WERI-Rb-1 (cell line): ENCODE measurements at regions not wholly inside any gene's neighbourhood (a gene's known extent, or its start where the extent isn't known, plus 50 kb on each side); places are given as distances from the start of the nearest gene placed in this dataset.

ENCODE experiments used
- DNase-seq: peaks from one replicate; pipeline ENCODE4 v3.0.0-alpha.2; 2020
- H3K27ac ChIP-seq: fragments of 250-450 bp; sonication (Bioruptor Pico); 2 replicates; pipeline ENCODE4 v1.5.1; 2020; ENCODE audit warnings: mild to moderate bottlenecking, moderate library complexity
- H3K27me3 ChIP-seq: fragments of 250-450 bp; sonication (Bioruptor Pico); 2 replicates; pipeline ENCODE4 v1.5.1; 2021; ENCODE audit warnings: mild to moderate bottlenecking, low read depth, moderate library complexity; ENCODE audit not compliant: insufficient read depth, severe bottlenecking
- H3K36me3 ChIP-seq: fragments of 250-450 bp; sonication (Bioruptor Pico); 2 replicates; pipeline ENCODE4 v1.5.1; 2020; ENCODE audit warnings: mild to moderate bottlenecking, moderate library complexity
- H3K4me3 ChIP-seq: 2 replicates; pipeline ENCODE4 v1.5.1; 2011; ENCODE audit warnings: low read depth, mild to moderate bottlenecking, control low read depth, low read length
- H3K9me3 ChIP-seq: fragments of 250-450 bp; sonication (Bioruptor Pico); 2 replicates; pipeline ENCODE4 v1.5.1; 2021; ENCODE audit warnings: mild to moderate bottlenecking, moderate library complexity; ENCODE audit not compliant: severe bottlenecking
- TF ChIP-seq, protein P1 (sequence below): IDR thresholded peaks from 2 replicates; pipeline ENCODE4 v1.5.1; 2011; ENCODE audit warnings: low read depth, mild to moderate bottlenecking, control low read depth, inconsistent platforms, low read length

DNA sequence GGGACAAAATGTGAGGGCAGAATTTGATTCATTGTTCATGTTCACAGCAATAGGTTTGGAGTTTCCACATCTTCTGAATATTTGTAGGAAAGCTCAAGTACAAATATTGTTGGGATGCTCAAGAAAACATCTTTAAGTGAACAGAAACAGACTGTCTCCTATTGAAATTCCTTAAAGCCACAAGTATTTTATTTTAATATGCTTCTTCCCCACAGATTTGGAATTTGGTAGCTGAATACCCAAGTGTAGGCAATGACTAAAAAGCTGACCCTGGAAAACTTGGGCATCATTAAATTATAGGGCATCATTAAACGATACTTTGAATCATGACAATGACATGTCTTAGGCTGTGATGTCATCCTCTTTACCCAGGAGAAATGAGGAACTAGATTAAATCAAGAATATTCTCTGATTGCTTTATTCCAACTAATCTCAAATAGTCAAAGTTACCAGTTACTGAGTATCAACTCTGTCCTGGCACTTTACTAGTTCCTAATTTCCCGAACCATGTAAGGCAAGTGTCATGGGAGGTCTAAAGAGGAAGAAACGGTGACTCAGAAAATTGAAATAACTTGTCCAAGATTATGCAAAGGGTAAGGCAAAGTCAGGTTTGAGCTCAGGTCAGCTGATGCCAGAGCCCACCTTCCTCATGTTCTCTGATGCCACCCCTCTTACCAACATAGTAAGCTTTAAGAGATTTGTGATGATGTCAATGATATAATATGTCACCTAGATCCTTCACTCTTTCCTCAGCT is 223.1 kb upstream of the LEF1 start:
- DNase-seq, result no peak
- H3K9me3 ChIP-seq, result no peaks in the 10 kb centered on the region
- no peak overlapping the region for H3K4me3 ChIP-seq
- TF ChIP-seq, protein P1, sequence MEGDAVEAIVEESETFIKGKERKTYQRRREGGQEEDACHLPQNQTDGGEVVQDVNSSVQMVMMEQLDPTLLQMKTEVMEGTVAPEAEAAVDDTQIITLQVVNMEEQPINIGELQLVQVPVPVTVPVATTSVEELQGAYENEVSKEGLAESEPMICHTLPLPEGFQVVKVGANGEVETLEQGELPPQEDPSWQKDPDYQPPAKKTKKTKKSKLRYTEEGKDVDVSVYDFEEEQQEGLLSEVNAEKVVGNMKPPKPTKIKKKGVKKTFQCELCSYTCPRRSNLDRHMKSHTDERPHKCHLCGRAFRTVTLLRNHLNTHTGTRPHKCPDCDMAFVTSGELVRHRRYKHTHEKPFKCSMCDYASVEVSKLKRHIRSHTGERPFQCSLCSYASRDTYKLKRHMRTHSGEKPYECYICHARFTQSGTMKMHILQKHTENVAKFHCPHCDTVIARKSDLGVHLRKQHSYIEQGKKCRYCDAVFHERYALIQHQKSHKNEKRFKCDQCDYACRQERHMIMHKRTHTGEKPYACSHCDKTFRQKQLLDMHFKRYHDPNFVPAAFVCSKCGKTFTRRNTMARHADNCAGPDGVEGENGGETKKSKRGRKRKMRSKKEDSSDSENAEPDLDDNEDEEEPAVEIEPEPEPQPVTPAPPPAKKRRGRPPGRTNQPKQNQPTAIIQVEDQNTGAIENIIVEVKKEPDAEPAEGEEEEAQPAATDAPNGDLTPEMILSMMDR, result no peak
- no peak overlapping the region for H3K27ac ChIP-seq
- H3K27me3 ChIP-seq, result peaks cover 7% of the 10 kb centered on the region
- no peaks in the 10 kb centered on the region for H3K36me3 ChIP-seq

DNA sequence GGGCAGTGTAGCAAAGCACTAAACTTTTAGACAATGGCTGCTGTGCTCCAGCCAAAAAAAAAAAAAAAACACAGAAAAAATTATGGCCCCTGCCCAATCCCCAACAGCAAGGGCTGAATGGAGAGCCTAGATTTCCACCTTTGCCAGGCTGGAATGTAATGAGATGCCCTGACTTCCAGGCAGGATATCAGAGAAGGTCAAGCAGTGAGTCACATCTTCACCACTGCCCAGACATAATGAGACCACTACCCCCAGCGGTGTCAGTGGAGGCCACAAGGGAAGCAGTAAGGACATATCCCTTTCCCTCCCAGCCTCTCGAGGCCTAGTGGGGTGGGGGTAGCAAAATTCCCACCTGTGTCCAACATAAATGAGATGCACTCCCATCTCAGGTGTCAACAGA is 216.3 kb upstream of the LEF1 start:
- H3K9me3 ChIP-seq, result no peaks in the 10 kb centered on the region
- no peaks in the 10 kb centered on the region for H3K36me3 ChIP-seq
- TF ChIP-seq, protein P1, result no peak
- no peak overlapping the region for H3K27ac ChIP-seq
- peaks cover 4% of the 10 kb centered on the region for H3K27me3 ChIP-seq
- no peak overlapping the region for H3K4me3 ChIP-seq
- DNase-seq, result no peak

DNA sequence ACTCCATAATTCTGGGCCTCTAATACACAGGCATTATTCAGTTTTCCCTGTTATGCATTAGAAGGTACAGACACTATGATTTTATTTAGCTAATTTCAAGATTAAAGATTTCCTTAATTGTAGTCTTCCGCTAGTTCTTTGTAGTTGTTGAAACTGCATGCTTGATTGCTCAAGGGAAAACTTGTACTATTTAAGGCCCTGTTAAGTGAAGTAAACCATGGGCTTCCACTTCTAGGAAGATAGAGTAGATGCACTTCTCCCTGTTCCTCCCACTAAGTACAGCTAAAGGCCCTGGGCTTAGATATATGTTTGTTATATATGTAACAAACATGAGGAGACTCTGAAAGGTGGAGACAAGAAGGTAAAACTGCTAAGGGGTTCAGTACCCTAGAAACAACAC is 215.8 kb upstream of the LEF1 start:
- H3K9me3 ChIP-seq, result no peaks in the 10 kb centered on the region
- peaks cover 4% of the 10 kb centered on the region for H3K27me3 ChIP-seq
- H3K27ac ChIP-seq, result no peak overlapping the region
- TF ChIP-seq, protein P1, result no peak
- no peaks in the 10 kb centered on the region for H3K36me3 ChIP-seq
- H3K4me3 ChIP-seq, result no peak overlapping the region
- DNase-seq, result no peak

DNA sequence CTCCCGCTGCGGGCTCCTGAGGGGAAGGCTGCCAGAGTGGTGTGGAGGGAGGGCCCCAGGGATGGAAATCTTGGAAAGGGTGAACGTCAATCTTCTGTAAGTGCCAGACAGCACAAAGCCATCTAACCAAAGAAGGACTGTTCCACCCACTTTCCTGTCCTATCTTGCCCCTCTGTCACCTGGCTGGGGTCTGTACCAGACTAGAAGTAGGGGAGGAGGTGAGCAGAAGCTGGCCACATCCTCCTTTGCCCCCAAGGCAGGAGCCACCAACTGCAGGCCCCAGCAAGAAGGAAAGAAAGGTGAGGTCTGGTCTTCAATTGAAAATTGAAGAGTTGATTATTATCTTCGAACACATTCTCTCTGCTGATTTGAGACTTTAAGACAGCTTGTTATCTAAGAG is 214.4 kb upstream of the LEF1 start:
- DNase-seq, result no peak
- Histone ChIP-seq H3K9me3 (no peaks in the 10 kb centered on the region), H3K27me3 (peaks cover 4% of the 10 kb centered on the region), H3K27ac (no peak overlapping the region), H3K36me3 (no peaks in the 10 kb centered on the region), H3K4me3 (no peak overlapping the region)
- TF ChIP-seq, protein P1, result no peak

DNA sequence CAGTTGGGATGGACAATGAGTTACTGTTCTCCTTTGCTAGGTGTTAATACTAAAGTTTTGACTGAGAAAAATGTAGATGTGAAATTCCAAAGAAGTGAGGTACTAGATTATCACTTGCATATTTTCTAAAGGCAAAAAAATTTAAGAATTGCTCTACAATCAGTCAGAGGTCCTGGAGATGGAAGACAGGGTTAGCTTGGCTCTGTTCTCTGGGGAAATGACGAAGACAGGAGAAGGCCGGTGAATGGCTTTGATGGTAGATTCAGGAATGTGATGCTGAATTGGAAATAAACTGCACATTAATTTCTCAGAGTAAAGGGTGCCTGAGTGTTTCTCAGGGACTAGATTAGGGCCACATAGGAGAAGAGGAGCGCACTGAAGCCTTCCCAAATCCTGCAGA is 214.0 kb upstream of the LEF1 start:
- H3K27me3 ChIP-seq, result peaks cover 1% of the 10 kb centered on the region
- H3K4me3 ChIP-seq, result no peak overlapping the region
- H3K36me3 ChIP-seq, result no peaks in the 10 kb centered on the region
- H3K27ac ChIP-seq, result no peak overlapping the region
- no peaks in the 10 kb centered on the region for H3K9me3 ChIP-seq
- TF ChIP-seq, protein P1, result no peak
- DNase-seq, result no peak

DNA sequence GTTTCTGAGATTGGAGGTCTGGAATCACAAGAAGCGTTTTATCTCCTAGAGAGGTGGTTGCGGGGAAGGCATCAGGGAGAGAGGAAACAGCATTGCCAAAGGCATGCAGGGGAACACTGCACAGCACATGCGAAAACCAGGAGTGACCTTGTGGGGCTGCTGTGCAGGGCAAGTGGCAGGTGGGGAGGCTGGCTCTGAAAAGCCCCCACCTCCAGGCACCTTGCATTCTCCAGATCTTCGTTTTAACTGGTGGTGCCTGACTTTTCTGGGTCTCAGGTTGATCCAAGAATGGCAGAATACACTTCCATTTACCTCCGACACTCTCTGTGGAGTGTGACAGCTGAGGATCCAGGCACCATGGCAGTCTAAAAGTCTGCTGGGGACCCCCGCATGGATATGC is 209.4 kb upstream of the LEF1 start:
- Histone ChIP-seq H3K36me3 (no peaks in the 10 kb centered on the region), H3K4me3 (no peak overlapping the region), H3K9me3 (no peaks in the 10 kb centered on the region), H3K27ac (no peak overlapping the region), H3K27me3 (no peaks in the 10 kb centered on the region)
- TF ChIP-seq, protein P1, result no peak
- no peak for DNase-seq
